ENCODE measurements at regions not wholly inside any gene's neighbourhood (a gene's known extent, or its start where the extent isn't known, plus 50 kb on each side); places are given as distances from the start of the nearest gene placed in this dataset.

DNA sequence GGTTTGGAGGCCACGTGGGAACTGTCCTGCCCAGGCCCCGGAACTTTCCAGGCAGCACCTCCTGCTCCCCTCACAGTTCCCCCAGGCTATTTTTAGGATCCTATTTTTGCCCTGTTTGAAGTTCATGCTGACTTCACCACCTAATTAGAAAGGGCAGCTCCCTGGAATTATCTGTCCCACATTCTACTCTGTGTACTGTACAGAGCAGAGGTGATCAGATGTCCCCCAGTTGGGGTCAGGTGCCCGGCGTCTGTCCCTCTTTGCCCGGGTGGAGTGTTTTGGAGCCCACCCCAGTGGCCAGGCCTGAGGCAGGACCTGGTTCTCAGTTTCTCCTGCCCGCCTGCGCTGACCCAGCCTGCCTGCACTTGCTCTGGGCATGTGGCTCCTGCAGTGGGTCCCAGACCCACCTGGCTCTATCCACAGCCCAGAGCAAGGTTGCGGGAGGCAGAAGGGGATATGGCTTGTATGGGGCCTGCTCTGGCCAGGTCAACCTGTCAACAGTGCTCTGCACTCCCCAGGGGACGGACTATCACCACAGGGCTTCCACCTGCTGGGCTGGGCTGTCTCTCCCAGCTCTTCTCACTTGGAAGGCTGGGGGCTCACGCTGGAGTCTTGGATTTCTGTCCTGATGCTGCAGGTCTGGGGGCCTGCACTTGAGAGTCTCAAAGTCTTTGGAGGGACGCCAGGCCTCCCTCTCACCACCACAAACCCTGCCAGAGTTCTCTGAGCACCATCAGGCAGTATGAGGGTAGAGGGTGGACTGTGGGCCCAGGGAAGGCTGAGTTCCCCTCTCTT, 268.3 kb downstream of the GADD45G start:
- H3K9me2 ChIP-seq (ENCODE audit: insufficient read depth): no peaks in the 10 kb centered on the region
- H2AFZ ChIP-seq: no peak overlapping the region
- Mint-ChIP-seq H3K4me1 (peaks cover 2% of the 10 kb centered on the region; the same call in 1 of the 3 replicates), H3K36me3 (ENCODE audit: low read depth) (no peaks in the 10 kb centered on the region), H3K27me3 (ENCODE audit: insufficient read depth, low read depth, poor library complexity) (peaks cover 9% of the 10 kb centered on the region), H3K27ac (no peak overlapping the region), H3K4me3 (no peak overlapping the region), H3K9me3 (no peaks in the 10 kb centered on the region)
- no peaks in the 10 kb centered on the region for H3K79me2 ChIP-seq (replicated peaks; ENCODE audit: insufficient read depth)
- no peaks in the 10 kb centered on the region for H3K36me3 ChIP-seq (ENCODE audit: insufficient read depth)
- H3K4me2 ChIP-seq: no peak overlapping the region
- H3K27ac ChIP-seq (ENCODE audit: low read depth): no peak overlapping the region
- H4K20me1 ChIP-seq (replicated peaks; ENCODE audit: insufficient read depth): no peaks in the 10 kb centered on the region
- TF ChIP-seq EZH2 (IDR thresholded peaks at IDR 0.05; ENCODE audit: low read depth, unreplicated experiment) (no peak), ZNF331 (CRISPR knock-in tag; IDR thresholded peaks at IDR 0.05; ENCODE audit: low read depth) (no peak), POLR2AphosphoS5 (IDR thresholded peaks at IDR 0.05; ENCODE audit: low read depth) (no peak), NANOG (IDR thresholded peaks at IDR 0.05; ENCODE audit: borderline replicate concordance) (no peak)
- TF ChIP-seq, protein P1, sequence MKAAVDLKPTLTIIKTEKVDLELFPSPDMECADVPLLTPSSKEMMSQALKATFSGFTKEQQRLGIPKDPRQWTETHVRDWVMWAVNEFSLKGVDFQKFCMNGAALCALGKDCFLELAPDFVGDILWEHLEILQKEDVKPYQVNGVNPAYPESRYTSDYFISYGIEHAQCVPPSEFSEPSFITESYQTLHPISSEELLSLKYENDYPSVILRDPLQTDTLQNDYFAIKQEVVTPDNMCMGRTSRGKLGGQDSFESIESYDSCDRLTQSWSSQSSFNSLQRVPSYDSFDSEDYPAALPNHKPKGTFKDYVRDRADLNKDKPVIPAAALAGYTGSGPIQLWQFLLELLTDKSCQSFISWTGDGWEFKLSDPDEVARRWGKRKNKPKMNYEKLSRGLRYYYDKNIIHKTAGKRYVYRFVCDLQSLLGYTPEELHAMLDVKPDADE (IDR thresholded peaks at IDR 0.05): no peak
- TF ChIP-seq, protein P2, sequence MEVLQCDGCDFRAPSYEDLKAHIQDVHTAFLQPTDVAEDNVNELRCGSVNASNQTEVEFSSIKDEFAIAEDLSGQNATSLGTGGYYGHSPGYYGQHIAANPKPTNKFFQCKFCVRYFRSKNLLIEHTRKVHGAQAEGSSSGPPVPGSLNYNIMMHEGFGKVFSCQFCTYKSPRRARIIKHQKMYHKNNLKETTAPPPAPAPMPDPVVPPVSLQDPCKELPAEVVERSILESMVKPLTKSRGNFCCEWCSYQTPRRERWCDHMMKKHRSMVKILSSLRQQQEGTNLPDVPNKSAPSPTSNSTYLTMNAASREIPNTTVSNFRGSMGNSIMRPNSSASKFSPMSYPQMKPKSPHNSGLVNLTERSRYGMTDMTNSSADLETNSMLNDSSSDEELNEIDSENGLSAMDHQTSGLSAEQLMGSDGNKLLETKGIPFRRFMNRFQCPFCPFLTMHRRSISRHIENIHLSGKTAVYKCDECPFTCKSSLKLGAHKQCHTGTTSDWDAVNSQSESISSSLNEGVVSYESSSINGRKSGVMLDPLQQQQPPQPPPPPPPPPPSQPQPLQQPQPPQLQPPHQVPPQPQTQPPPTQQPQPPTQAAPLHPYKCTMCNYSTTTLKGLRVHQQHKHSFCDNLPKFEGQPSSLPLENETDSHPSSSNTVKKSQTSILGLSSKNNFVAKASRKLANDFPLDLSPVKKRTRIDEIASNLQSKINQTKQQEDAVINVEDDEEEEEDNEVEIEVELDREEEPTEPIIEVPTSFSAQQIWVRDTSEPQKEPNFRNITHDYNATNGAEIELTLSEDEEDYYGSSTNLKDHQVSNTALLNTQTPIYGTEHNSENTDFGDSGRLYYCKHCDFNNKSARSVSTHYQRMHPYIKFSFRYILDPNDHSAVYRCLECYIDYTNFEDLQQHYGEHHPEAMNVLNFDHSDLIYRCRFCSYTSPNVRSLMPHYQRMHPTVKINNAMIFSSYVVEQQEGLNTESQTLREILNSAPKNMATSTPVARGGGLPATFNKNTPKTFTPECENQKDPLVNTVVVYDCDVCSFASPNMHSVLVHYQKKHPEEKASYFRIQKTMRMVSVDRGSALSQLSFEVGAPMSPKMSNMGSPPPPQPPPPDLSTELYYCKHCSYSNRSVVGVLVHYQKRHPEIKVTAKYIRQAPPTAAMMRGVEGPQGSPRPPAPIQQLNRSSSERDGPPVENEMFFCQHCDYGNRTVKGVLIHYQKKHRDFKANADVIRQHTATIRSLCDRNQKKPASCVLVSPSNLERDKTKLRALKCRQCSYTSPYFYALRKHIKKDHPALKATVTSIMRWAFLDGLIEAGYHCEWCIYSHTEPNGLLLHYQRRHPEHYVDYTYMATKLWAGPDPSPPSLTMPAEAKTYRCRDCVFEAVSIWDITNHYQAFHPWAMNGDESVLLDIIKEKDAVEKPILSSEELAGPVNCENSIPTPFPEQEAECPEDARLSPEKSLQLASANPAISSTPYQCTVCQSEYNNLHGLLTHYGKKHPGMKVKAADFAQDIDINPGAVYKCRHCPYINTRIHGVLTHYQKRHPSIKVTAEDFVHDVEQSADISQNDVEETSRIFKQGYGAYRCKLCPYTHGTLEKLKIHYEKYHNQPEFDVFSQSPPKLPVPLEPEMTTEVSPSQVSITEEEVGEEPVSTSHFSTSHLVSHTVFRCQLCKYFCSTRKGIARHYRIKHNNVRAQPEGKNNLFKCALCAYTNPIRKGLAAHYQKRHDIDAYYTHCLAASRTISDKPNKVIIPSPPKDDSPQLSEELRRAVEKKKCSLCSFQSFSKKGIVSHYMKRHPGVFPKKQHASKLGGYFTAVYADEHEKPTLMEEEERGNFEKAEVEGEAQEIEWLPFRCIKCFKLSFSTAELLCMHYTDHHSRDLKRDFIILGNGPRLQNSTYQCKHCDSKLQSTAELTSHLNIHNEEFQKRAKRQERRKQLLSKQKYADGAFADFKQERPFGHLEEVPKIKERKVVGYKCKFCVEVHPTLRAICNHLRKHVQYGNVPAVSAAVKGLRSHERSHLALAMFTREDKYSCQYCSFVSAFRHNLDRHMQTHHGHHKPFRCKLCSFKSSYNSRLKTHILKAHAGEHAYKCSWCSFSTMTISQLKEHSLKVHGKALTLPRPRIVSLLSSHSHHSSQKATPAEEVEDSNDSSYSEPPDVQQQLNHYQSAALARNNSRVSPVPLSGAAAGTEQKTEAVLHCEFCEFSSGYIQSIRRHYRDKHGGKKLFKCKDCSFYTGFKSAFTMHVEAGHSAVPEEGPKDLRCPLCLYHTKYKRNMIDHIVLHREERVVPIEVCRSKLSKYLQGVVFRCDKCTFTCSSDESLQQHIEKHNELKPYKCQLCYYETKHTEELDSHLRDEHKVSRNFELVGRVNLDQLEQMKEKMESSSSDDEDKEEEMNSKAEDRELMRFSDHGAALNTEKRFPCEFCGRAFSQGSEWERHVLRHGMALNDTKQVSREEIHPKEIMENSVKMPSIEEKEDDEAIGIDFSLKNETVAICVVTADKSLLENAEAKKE (CRISPR knock-in tag; IDR thresholded peaks at IDR 0.05): no peak
- TF ChIP-seq, protein P3, sequence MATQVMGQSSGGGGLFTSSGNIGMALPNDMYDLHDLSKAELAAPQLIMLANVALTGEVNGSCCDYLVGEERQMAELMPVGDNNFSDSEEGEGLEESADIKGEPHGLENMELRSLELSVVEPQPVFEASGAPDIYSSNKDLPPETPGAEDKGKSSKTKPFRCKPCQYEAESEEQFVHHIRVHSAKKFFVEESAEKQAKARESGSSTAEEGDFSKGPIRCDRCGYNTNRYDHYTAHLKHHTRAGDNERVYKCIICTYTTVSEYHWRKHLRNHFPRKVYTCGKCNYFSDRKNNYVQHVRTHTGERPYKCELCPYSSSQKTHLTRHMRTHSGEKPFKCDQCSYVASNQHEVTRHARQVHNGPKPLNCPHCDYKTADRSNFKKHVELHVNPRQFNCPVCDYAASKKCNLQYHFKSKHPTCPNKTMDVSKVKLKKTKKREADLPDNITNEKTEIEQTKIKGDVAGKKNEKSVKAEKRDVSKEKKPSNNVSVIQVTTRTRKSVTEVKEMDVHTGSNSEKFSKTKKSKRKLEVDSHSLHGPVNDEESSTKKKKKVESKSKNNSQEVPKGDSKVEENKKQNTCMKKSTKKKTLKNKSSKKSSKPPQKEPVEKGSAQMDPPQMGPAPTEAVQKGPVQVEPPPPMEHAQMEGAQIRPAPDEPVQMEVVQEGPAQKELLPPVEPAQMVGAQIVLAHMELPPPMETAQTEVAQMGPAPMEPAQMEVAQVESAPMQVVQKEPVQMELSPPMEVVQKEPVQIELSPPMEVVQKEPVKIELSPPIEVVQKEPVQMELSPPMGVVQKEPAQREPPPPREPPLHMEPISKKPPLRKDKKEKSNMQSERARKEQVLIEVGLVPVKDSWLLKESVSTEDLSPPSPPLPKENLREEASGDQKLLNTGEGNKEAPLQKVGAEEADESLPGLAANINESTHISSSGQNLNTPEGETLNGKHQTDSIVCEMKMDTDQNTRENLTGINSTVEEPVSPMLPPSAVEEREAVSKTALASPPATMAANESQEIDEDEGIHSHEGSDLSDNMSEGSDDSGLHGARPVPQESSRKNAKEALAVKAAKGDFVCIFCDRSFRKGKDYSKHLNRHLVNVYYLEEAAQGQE (IDR thresholded peaks at IDR 0.05; ENCODE audit: unreplicated experiment): no peak
- no peak overlapping the region for H3K4me3 ChIP-seq
- H3F3A ChIP-seq (replicated peaks; ENCODE audit: low read depth): no peaks in the 10 kb centered on the region
- H3K4me1 ChIP-seq (ENCODE audit: insufficient read depth): no peaks in the 10 kb centered on the region
- ATAC-seq: no peak
- H3K27me3 ChIP-seq (ENCODE audit: insufficient read depth): no peaks in the 10 kb centered on the region
- DNase-seq (ENCODE audit: low spot score): no peak

All from GM23338 (cell line).